GM12878 (cell line): ENCODE measurements at regions not wholly inside any gene's neighbourhood (a gene's known extent, or its start where the extent isn't known, plus 50 kb on each side); places are given as distances from the start of the nearest gene placed in this dataset.

Experiments
- ATAC-seq: fragments of 200-7000 bp; cut with Tn5 transposase; 3 replicates; pipeline ENCODE4 v1.9.1; 2020; ENCODE audit warnings: mild to moderate bottlenecking, moderate library complexity
- BruUV-seq: library from RNA; stranded (reverse); fragments of 400-500 nt; replicated peaks from 2 replicates; lab custom pipeline; 2021; lab: Mats Ljungman, UMichigan
- CTCF ChIA-PET: fragments of 300-600 bp; sonication (Branson Sonifier 250); formaldehyde crosslinking; extraction: SDS; loops from one replicate; lab custom pipeline; 2021; ENCODE audit warnings: inconsistent platforms; lab: Yijun Ruan, JAX
- POLR2A ChIA-PET: fragments of 350-600 bp; formaldehyde crosslinking; extraction: SDS; loops from one replicate; lab custom pipeline; 2021; ENCODE audit warnings: inconsistent platforms; lab: Charles Lee
- RAD21 ChIA-PET: fragments of 300-600 bp; sonication (Branson Sonifier 250); formaldehyde crosslinking; loops from one replicate; lab custom pipeline; 2023; ENCODE audit warnings: antibody characterized with exemption; ENCODE audit not compliant: unreplicated experiment; lab: Charles Lee
- SMC1A ChIA-PET: fragments of 300-600 bp; sonication (Branson Sonifier 250); formaldehyde crosslinking; loops from one replicate; lab custom pipeline; 2023; ENCODE audit not compliant: unreplicated experiment, uncharacterized antibody; lab: Charles Lee
- DNase-seq: peaks from one replicate; pipeline ENCODE4 v3.0.0-alpha.2; 2011; ENCODE audit warnings: low read depth, low spot score
- FAIRE-seq: peaks from 3 replicates; lab custom pipeline; 2011; peaks lifted over from hg19 to GRCh38; lab: Jason Lieb, UNC
- H2AFZ ChIP-seq: 2 replicates; pipeline ENCODE4 v1.6.0; 2011; ENCODE audit warnings: low read depth, low read length, control low read depth; ENCODE audit not compliant: control insufficient read depth
- H3K27ac ChIP-seq: 2 replicates; pipeline ENCODE4 v1.5.1; 2011; ENCODE audit warnings: control low read depth; ENCODE audit not compliant: control insufficient read depth, insufficient read depth
- H3K27me3 ChIP-seq, 2 experiments: replicated peaks in 1 of 2; 2 replicates each; pipeline versions ENCODE4 v1.6.0 to v1.6.1; 2011; ENCODE audit warnings: low read length in 1 of 2; ENCODE audit not compliant: control insufficient read depth in 2 of 2, insufficient read depth in 2 of 2
- H3K36me3 ChIP-seq, 2 experiments: 2 replicates each; pipeline ENCODE4 v1.5.1; 2011; ENCODE audit warnings: low read length in 1 of 2; ENCODE audit not compliant: control insufficient read depth in 2 of 2, insufficient read depth in 2 of 2
- H3K4me1 ChIP-seq: 2 replicates; pipeline ENCODE4 v1.6.1; 2011; ENCODE audit warnings: mild to moderate bottlenecking, low read length, moderate library complexity, mixed read lengths; ENCODE audit not compliant: control insufficient read depth, insufficient read depth
- H3K4me2 ChIP-seq: 2 replicates; pipeline ENCODE4 v1.6.0; 2011; ENCODE audit warnings: control low read depth; ENCODE audit not compliant: control insufficient read depth, insufficient read depth
- H3K4me3 ChIP-seq: fragments of 200-600 bp; sonication (generic); 2 replicates; pipeline ENCODE4 v1.5.1; 2016
- H3K79me2 ChIP-seq: 2 replicates; pipeline ENCODE4 v1.6.0; 2011; ENCODE audit warnings: low read length; ENCODE audit not compliant: control insufficient read depth, insufficient read depth
- H3K9ac ChIP-seq: 2 replicates; pipeline ENCODE4 v1.8.0; 2011; ENCODE audit warnings: low read length, control low read depth, mixed read lengths; ENCODE audit not compliant: control insufficient read depth, insufficient read depth
- H3K9me3 ChIP-seq: replicated peaks from 3 replicates; pipeline ENCODE4 v1.5.1; 2011; ENCODE audit warnings: mild to moderate bottlenecking, low read length; ENCODE audit not compliant: control insufficient read depth, insufficient read depth
- H4K20me1 ChIP-seq: 2 replicates; pipeline ENCODE4 v1.6.0; 2011; ENCODE audit not compliant: control insufficient read depth, insufficient read depth
- BCLAF1 ChIP-seq: fragments of 450-650 bp; IDR thresholded peaks from 2 replicates; pipeline ENCODE4 v1.6.1; 2017; ENCODE audit warnings: antibody characterized with exemption, mild to moderate bottlenecking, moderate library complexity
- CTCF ChIP-seq, 3 experiments: IDR thresholded peaks in 2 of 3; conservative IDR thresholded peaks in 1 of 3; 2 replicates each; pipeline ENCODE4 v1.5.1; 2011; ENCODE audit warnings: low read depth in 3 of 3, low read length in 3 of 3, mild to moderate bottlenecking in 3 of 3, control low read depth in 2 of 3, moderate library complexity in 2 of 3, inconsistent platforms in 1 of 3, mixed read lengths in 1 of 3; ENCODE audit not compliant: control insufficient read depth in 2 of 3, insufficient read depth in 1 of 3; ENCODE audit errors: extremely low read depth in 1 of 3
- CUX1 ChIP-seq: IDR thresholded peaks from 2 replicates; pipeline ENCODE4 v1.6.1; 2012; ENCODE audit warnings: improper control_type of control experiment, low read depth, low read length; ENCODE audit not compliant: insufficient replicate concordance
- HDAC2 ChIP-seq: fragments of 200-600 bp; sonication (generic); IDR thresholded peaks from 2 replicates; pipeline ENCODE4 v1.6.1; 2017
- RBBP5 ChIP-seq: fragments of 200-600 bp; sonication (generic); conservative IDR thresholded peaks from 2 replicates; pipeline ENCODE4 v1.6.1; 2016
- SMAD5 ChIP-seq: IDR thresholded peaks from 2 replicates; pipeline ENCODE4 v1.6.1; 2016; ENCODE audit warnings: antibody characterized with exemption, low read depth
- WGBS: methylation state at CpG from one replicate; pipeline ENCODE4 v1.1.6; 2016; ENCODE audit warnings: low lambda C conversion rate; ENCODE audit not compliant: insufficient replicate concordance, insufficient coverage; ENCODE audit errors: missing lambda C conversion rate; 5-methylcytosine and 5-hydroxymethylcytosine counted together
- in situ Hi-C: fragments of 300-500 bp; cut with MboI; formaldehyde crosslinking; loops from 9 replicates; pipeline ENCODE4 v1.14.3; 2018; ENCODE audit warnings: mixed read lengths
- intact Hi-C: fragments of 100-400 bp; cut with micrococcal nuclease; formaldehyde crosslinking; loops from one replicate; pipeline ENCODE4 v1.14.2; 2022; ENCODE audit not compliant: unreplicated experiment
- TF ChIP-seq, protein P1 (sequence below): IDR thresholded peaks from 2 replicates; pipeline ENCODE4 v1.6.1; 2011; ENCODE audit warnings: low read depth, mild to moderate bottlenecking, low read length, moderate library complexity, borderline replicate concordance; ENCODE audit errors: extremely low read depth

- no TSS peak for BruUV-seq
- Histone ChIP-seq H3K4me2 (no peak overlapping the region), H3K27me3 (no peaks in the 10 kb centered on the region)
- TF ChIP-seq, protein P1, sequence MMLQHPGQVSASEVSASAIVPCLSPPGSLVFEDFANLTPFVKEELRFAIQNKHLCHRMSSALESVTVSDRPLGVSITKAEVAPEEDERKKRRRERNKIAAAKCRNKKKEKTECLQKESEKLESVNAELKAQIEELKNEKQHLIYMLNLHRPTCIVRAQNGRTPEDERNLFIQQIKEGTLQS = no peak
- TF ChIP-seq HDAC2 (no peak), CTCF (IDR thresholded peaks at IDR 0.05 in 2 of 3, conservative IDR thresholded peaks at IDR 0.05 in 1 of 3; ENCODE audit: control insufficient read depth in 2 of 3, extremely low read depth in 1 of 3, insufficient read depth in 1 of 3, low read depth in 3 of 3, low read length in 3 of 3) (no peak), RBBP5 (no peak)
- TF ChIP-seq, all 136 proteins: peak for 0
- FAIRE-seq (no peak), ATAC-seq (no peak), DNase-seq (no peak)
- ChIA-PET CTCF (no interaction called here), SMC1A (no interaction called here), POLR2A (no interaction called here), RAD21 (no interaction called here)
- Histone ChIP-seq H2AFZ (no peak overlapping the region), H3K36me3 (no peaks in the 10 kb centered on the region), H3K27ac (no peak overlapping the region), H3K9me3 (no peaks in the 10 kb centered on the region), H3K4me3 (no peak overlapping the region), H4K20me1 (no peaks in the 10 kb centered on the region), H3K4me1 (no peaks in the 10 kb centered on the region), H3K9ac (no peak overlapping the region), H3K79me2 (no peaks in the 10 kb centered on the region)
- whole genome bisulfite sequencing = 67% methylated on average over 7 of the region's 7 CpGs
- intact Hi-C loops = no loop called here
- in situ Hi-C loops = no loop called here
Observed at GRCh38 chr6:9405825-9406224, 970.5 kb upstream of the SLC35B3 start.

DNA sequence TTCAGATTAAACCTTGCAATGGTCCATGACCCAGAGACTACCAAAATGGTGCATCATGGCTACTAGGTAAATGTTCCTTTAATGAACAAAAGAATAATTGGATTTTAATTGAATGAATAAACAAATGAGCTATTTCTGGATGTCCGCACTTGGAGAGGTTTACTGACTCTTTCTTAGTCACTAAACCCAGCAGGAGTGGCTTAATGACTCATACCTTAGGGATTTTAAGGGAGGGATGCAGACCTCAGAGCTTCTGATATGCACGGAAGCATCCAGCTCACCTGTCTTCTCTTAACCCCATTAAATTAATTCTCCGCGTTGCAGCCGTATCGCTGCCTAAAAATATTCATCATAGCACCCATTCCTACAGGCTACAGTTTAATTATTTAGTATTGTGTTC lies 970.0 kb upstream of the SLC35B3 start:
- Histone ChIP-seq H4K20me1 (no peaks in the 10 kb centered on the region), H3K9me3 (no peaks in the 10 kb centered on the region), H3K79me2 (no peaks in the 10 kb centered on the region), H3K4me1 (no peaks in the 10 kb centered on the region), H3K27me3 (no peaks in the 10 kb centered on the region), H3K4me3 (no peak overlapping the region), H2AFZ (no peak overlapping the region), H3K9ac (no peak overlapping the region), H3K36me3 (no peaks in the 10 kb centered on the region), H3K4me2 (no peak overlapping the region), H3K27ac (no peak overlapping the region)
- WGBS = 84% methylated on average over 6 of the region's 6 CpGs
- in situ Hi-C loops (no loop called here), intact Hi-C loops (no loop called here)
- ATAC-seq (no peak), DNase-seq (no peak), FAIRE-seq (no peak)
- POLR2A ChIA-PET = no interaction called here
- CTCF ChIA-PET = no interaction called here
- BruUV-seq = no TSS peak
- SMC1A ChIA-PET = no interaction called here
- RAD21 ChIA-PET = no interaction called here
- TF ChIP-seq CUX1 (no peak), SMAD5 (no peak), BCLAF1 (no peak), RBBP5 (no peak)
